CD14-positive monocyte (primary cell): ENCODE measurements at regions not wholly inside any gene's neighbourhood (a gene's known extent, or its start where the extent isn't known, plus 50 kb on each side); places are given as distances from the start of the nearest gene placed in this dataset.

Experiments
- DNase-seq, 3 donors: peaks; one replicate each; pipeline ENCODE4 v3.0.0-alpha.2; 2011 to 2022
- H2AFZ ChIP-seq: 2 replicates; pipeline ENCODE4 v1.6.0; 2012; ENCODE audit warnings: mild to moderate bottlenecking, low read depth, low read length, inconsistent platforms; ENCODE audit not compliant: insufficient read depth, poor library complexity, severe bottlenecking
- H3K27ac ChIP-seq, 2 donors: 1 replicate in 1 of 2; 2 replicates in 1 of 2; pipeline ENCODE4 v1.5.1; 2012 to 2013; ENCODE audit warnings: low read length in 2 of 2, control low read depth in 1 of 2, inconsistent platforms in 1 of 2, low read depth in 1 of 2, mild to moderate bottlenecking in 1 of 2
- H3K27me3 ChIP-seq, 2 donors: one replicate each; pipeline versions ENCODE4 v1.6.0 to v1.6.1; 2011 to 2013; ENCODE audit warnings: low read length in 2 of 2; ENCODE audit not compliant: control insufficient read depth in 2 of 2, insufficient read depth in 2 of 2
- H3K36me3 ChIP-seq, 2 donors: replicated peaks in 1 of 2; 1 replicate in 1 of 2; 2 replicates in 1 of 2; pipeline versions ENCODE4 v1.5.1 to v1.6.1; 2012 to 2013; ENCODE audit warnings: low read length in 2 of 2, control low read depth in 1 of 2, inconsistent platforms in 1 of 2, mild to moderate bottlenecking in 1 of 2; ENCODE audit not compliant: insufficient read depth in 2 of 2, control insufficient read depth in 1 of 2
- H3K4me1 ChIP-seq, 2 donors: 1 replicate in 1 of 2; 2 replicates in 1 of 2; pipeline versions ENCODE4 v1.5.1 to v1.6.1; 2012 to 2013; ENCODE audit warnings: low read length in 2 of 2, control low read depth in 1 of 2, inconsistent platforms in 1 of 2, mild to moderate bottlenecking in 1 of 2, moderate library complexity in 1 of 2; ENCODE audit not compliant: insufficient read depth in 2 of 2, control insufficient read depth in 1 of 2
- H3K4me2 ChIP-seq: replicated peaks from 2 replicates; pipeline ENCODE3; 2012; ENCODE audit warnings: low read length, moderate library complexity, mild to moderate bottlenecking; ENCODE audit not compliant: poor library complexity, severe bottlenecking; ENCODE audit errors: extremely low read depth
- H3K4me3 ChIP-seq, 3 experiments: fragments of 200-600 bp in 1 of 3; sonication (generic) in 1 of 3; replicated peaks in 1 of 3; 1 replicate in 2 of 3; 2 replicates in 1 of 3; pipeline ENCODE4 v1.5.1; 2011 to 2013; ENCODE audit warnings: low read length in 3 of 3, mild to moderate bottlenecking in 3 of 3, control low read depth in 2 of 3, low read depth in 2 of 3, inconsistent platforms in 1 of 3, moderate library complexity in 1 of 3
- H3K79me2 ChIP-seq: 2 replicates; pipeline ENCODE4 v1.6.0; 2012; ENCODE audit warnings: mild to moderate bottlenecking, control low read depth, inconsistent platforms, low read length, moderate library complexity; ENCODE audit not compliant: insufficient read depth
- H3K9ac ChIP-seq: 2 replicates; pipeline ENCODE4 v1.6.0; 2017; ENCODE audit warnings: low read length, mild to moderate bottlenecking; ENCODE audit not compliant: insufficient read depth, poor library complexity, severe bottlenecking
- H3K9me3 ChIP-seq, 2 donors: replicated peaks in 1 of 2; 1 replicate in 1 of 2; 2 replicates in 1 of 2; pipeline versions ENCODE4 v1.5.1 to v1.6.1; 2012 to 2013; ENCODE audit warnings: low read length in 2 of 2, control low read depth in 1 of 2; ENCODE audit not compliant: control insufficient read depth in 1 of 2, insufficient read depth in 1 of 2
- H4K20me1 ChIP-seq: 2 replicates; pipeline ENCODE4 v1.6.0; 2012; ENCODE audit warnings: mild to moderate bottlenecking, low read length, control low read depth, moderate library complexity; ENCODE audit not compliant: insufficient read depth
- H3K27ac Mint-ChIP-seq, 7 donors: one replicate each; pipeline ENCODE4 v1.8.0; 2020; ENCODE audit warnings: mild to moderate bottlenecking in 7 of 7, mixed read lengths in 7 of 7, moderate library complexity in 6 of 7, inconsistent platforms in 2 of 7
- H3K27me3 Mint-ChIP-seq, 3 donors: one replicate each; pipeline ENCODE4 v1.8.0; 2021 to 2022; ENCODE audit warnings: low read depth in 3 of 3, mild to moderate bottlenecking in 3 of 3, mixed read lengths in 3 of 3, moderate library complexity in 3 of 3, inconsistent platforms in 1 of 3
- H3K36me3 Mint-ChIP-seq, 2 donors: one replicate each; pipeline ENCODE4 v1.8.0; 2020; ENCODE audit warnings: mixed read lengths in 2 of 2, inconsistent platforms in 1 of 2, mild to moderate bottlenecking in 1 of 2
- H3K4me1 Mint-ChIP-seq: one replicate; pipeline ENCODE4 v1.8.0; 2020; ENCODE audit warnings: mild to moderate bottlenecking, mixed read lengths
- H3K4me3 Mint-ChIP-seq, 2 donors: one replicate each; pipeline ENCODE4 v1.8.0; 2020; ENCODE audit warnings: mild to moderate bottlenecking in 2 of 2, mixed read lengths in 2 of 2, moderate library complexity in 1 of 2
- H3K9me3 Mint-ChIP-seq, 7 donors: one replicate each; pipeline ENCODE4 v1.8.0; 2020 to 2022; ENCODE audit warnings: mixed read lengths in 7 of 7, mild to moderate bottlenecking in 6 of 7, moderate library complexity in 6 of 7, inconsistent platforms in 2 of 7
- CTCF ChIP-seq: fragments of 200-600 bp; IDR thresholded peaks from one replicate; pipeline ENCODE4 v1.8.0; 2022; ENCODE audit warnings: antibody characterized with exemption, mild to moderate bottlenecking
- WGBS: methylation state at CpG from one replicate; pipeline ENCODE4 v1.1.5; 2013; ENCODE audit warnings: missing lambda C conversion rate; ENCODE audit not compliant: insufficient coverage; 5-methylcytosine and 5-hydroxymethylcytosine counted together
- intact Hi-C, 2 donors: fragments of 100-400 bp; cut with micrococcal nuclease; formaldehyde crosslinking; loops; one replicate each; pipeline versions ENCODE4 v1.15.0 to v1.15.1; 2023

GRCh38 chr16:35363510-35363909 lies 1904.1 kb downstream of the TP53TG3F start:
- WGBS: 54% methylated on average over 2 of the region's 3 CpGs
- peaks cover 26 to 49% of the 10 kb centered on the region in 2 donors for H3K9me3 ChIP-seq
- TF ChIP-seq CTCF: no peak

GRCh38 chr16:35364263-35364662 lies 1904.9 kb downstream of the TP53TG3F start:
- peaks cover 0 to 11% (median 2%) of the 10 kb centered on the region in 7 donors for H3K9me3 Mint-ChIP-seq
- no peak overlapping the region for H3K27ac Mint-ChIP-seq
- no peaks in the 10 kb centered on the region for H3K79me2 ChIP-seq
- H3K9me3 ChIP-seq: peaks cover 22 to 47% of the 10 kb centered on the region in 2 donors
- TF ChIP-seq CTCF: no peak
- H3K4me1 Mint-ChIP-seq: no peaks in the 10 kb centered on the region
- H3K4me2 ChIP-seq: no peak overlapping the region
- H3K4me3 ChIP-seq: no peak overlapping the region
- no peak overlapping the region for H2AFZ ChIP-seq
- H3K4me1 ChIP-seq: no peaks in the 10 kb centered on the region
- no peaks in the 10 kb centered on the region for H3K36me3 ChIP-seq
- no peaks in the 10 kb centered on the region for H3K36me3 Mint-ChIP-seq
- H3K4me3 Mint-ChIP-seq: no peak overlapping the region
- H3K9ac ChIP-seq: no peak overlapping the region
- peaks cover 0 to 1% (median 0%) of the 10 kb centered on the region in 3 donors for H3K27me3 Mint-ChIP-seq
- H3K27me3 ChIP-seq: no peaks in the 10 kb centered on the region
- intact Hi-C loops: no loop called here
- DNase-seq: no peak
- no peak overlapping the region for H3K27ac ChIP-seq
- H4K20me1 ChIP-seq: no peaks in the 10 kb centered on the region

More at GRCh38 chr16:35363510-35363909, 1904.1 kb downstream of the TP53TG3F start:
- Histone ChIP-seq H3K27ac (no peak overlapping the region), H3K27me3 (no peaks in the 10 kb centered on the region), H4K20me1 (no peaks in the 10 kb centered on the region), H2AFZ (no peak overlapping the region), H3K9ac (no peak overlapping the region), H3K79me2 (no peaks in the 10 kb centered on the region), H3K4me1 (no peaks in the 10 kb centered on the region), H3K4me2 (no peak overlapping the region), H3K36me3 (no peaks in the 10 kb centered on the region), H3K4me3 (no peak overlapping the region)
- DNase-seq: no peak
- no peaks in the 10 kb centered on the region for H3K36me3 Mint-ChIP-seq
- H3K4me1 Mint-ChIP-seq: no peaks in the 10 kb centered on the region
- H3K4me3 Mint-ChIP-seq: no peak overlapping the region
- peaks cover 0 to 11% (median 3%) of the 10 kb centered on the region in 7 donors for H3K9me3 Mint-ChIP-seq
- intact Hi-C loops: no loop called here
- no peak overlapping the region for H3K27ac Mint-ChIP-seq
- H3K27me3 Mint-ChIP-seq: peaks cover 0 to 2% (median 1%) of the 10 kb centered on the region in 3 donors
